ENCODE measurements at regions not wholly inside any gene's neighbourhood (a gene's known extent, or its start where the extent isn't known, plus 50 kb on each side); places are given as distances from the start of the nearest gene placed in this dataset.

- TF ChIP-seq STAT3 (IDR thresholded peaks at IDR 0.05; ENCODE audit: low read depth, low read length) (no peak), REST (IDR thresholded peaks at IDR 0.05; ENCODE audit: low read depth, low read length) (no peak), JUND (IDR thresholded peaks at IDR 0.05; ENCODE audit: low read depth, low read length) (no peak), CTCF (IDR thresholded peaks at IDR 0.05 in 2 of 3, conservative IDR thresholded peaks at IDR 0.05 in 1 of 3; ENCODE audit: control insufficient read depth in 2 of 3, extremely low read depth in 1 of 3, insufficient read depth in 1 of 3, low read depth in 3 of 3, low read length in 3 of 3) (no peak), NFXL1 (IDR thresholded peaks at IDR 0.05; ENCODE audit: borderline replicate concordance) (no peak), CEBPB (IDR thresholded peaks at IDR 0.05; ENCODE audit: borderline replicate concordance in 1 of 2, low read depth in 2 of 2, low read length in 2 of 2) (no peak), EZH2 (IDR thresholded peaks at IDR 0.05; ENCODE audit: borderline replicate concordance, control insufficient read depth, low read depth, low read length) (no peak), NRF1 (conservative IDR thresholded peaks at IDR 0.05; ENCODE audit: low read depth, low read length) (no peak), MAX (IDR thresholded peaks at IDR 0.05; ENCODE audit: low read depth, low read length) (no peak), ZNF274 (IDR thresholded peaks at IDR 0.05; ENCODE audit: insufficient read depth, insufficient read length) (no peak), RUNX3 (IDR thresholded peaks at IDR 0.05; ENCODE audit: low read length) (no peak), TCF12 (IDR thresholded peaks at IDR 0.05; ENCODE audit: low read depth, low read length) (no peak)
- TF ChIP-seq, protein P1, sequence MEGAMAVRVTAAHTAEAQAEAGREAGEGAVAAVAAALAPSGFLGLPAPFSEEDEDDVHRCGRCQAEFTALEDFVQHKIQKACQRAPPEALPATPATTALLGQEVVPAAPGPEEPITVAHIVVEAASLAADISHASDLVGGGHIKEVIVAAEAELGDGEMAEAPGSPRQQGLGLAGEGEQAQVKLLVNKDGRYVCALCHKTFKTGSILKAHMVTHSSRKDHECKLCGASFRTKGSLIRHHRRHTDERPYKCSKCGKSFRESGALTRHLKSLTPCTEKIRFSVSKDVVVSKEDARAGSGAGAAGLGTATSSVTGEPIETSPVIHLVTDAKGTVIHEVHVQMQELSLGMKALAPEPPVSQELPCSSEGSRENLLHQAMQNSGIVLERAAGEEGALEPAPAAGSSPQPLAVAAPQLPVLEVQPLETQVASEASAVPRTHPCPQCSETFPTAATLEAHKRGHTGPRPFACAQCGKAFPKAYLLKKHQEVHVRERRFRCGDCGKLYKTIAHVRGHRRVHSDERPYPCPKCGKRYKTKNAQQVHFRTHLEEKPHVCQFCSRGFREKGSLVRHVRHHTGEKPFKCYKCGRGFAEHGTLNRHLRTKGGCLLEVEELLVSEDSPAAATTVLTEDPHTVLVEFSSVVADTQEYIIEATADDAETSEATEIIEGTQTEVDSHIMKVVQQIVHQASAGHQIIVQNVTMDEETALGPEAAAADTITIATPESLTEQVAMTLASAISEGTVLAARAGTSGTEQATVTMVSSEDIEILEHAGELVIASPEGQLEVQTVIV (IDR thresholded peaks at IDR 0.05; ENCODE audit: borderline replicate concordance, partially characterized antibody): no peak
- TF ChIP-seq, protein P2, sequence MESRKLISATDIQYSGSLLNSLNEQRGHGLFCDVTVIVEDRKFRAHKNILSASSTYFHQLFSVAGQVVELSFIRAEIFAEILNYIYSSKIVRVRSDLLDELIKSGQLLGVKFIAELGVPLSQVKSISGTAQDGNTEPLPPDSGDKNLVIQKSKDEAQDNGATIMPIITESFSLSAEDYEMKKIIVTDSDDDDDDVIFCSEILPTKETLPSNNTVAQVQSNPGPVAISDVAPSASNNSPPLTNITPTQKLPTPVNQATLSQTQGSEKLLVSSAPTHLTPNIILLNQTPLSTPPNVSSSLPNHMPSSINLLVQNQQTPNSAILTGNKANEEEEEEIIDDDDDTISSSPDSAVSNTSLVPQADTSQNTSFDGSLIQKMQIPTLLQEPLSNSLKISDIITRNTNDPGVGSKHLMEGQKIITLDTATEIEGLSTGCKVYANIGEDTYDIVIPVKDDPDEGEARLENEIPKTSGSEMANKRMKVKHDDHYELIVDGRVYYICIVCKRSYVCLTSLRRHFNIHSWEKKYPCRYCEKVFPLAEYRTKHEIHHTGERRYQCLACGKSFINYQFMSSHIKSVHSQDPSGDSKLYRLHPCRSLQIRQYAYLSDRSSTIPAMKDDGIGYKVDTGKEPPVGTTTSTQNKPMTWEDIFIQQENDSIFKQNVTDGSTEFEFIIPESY (IDR thresholded peaks at IDR 0.05): no peak
Measured at GRCh38 chr14:22036541-22037239, 363.1 kb upstream of the OR4E1 start.
